ENCODE measurements at regions not wholly inside any gene's neighbourhood (a gene's known extent, or its start where the extent isn't known, plus 50 kb on each side); places are given as distances from the start of the nearest gene placed in this dataset.

DNA sequence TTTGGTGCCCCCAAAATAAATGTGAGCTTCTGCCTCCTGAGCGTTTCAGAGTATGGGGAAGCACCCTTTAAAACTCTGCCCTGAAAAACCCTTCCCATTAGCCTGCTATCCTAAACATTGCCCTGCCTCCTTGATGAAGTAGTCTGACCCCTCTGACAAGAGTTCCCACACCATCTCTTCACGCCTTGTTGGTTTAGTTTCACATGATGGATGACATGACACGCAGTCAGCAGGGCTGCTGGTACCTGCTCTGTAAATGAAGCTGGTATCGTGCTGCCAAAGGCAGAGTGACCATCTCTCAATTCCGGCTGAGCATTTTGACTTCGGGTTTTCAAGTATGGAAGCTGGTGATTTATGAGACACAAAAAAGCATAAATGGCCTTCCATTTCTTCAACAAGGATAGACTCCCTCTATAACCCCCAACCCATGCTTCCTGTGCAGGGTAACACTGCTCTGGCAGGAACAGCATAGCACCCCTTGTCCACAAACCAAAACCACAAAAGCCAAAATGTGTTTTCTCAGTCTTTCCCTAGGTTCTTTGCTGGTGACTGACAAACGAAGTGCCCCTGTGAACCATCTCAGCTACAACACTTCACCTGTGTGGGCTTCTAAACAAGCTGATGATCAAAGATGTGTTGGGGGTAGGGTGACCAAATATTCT lies 444.6 kb downstream of the NUF2 start:
- Histone ChIP-seq H3K36me3 (ENCODE audit: control insufficient read depth in 2 of 2, insufficient read depth in 2 of 2, low read length in 1 of 2) (no peaks in the 10 kb centered on the region), H3K27ac (ENCODE audit: low read depth in 1 of 2, low read length in 1 of 2) (no peak overlapping the region), H3K4me1 (ENCODE audit: control insufficient read depth in 2 of 2, insufficient read depth in 2 of 2, low read length in 2 of 2) (no peaks in the 10 kb centered on the region), H3K4me3 (ENCODE audit: low read length in 2 of 2) (no peak overlapping the region), H3K27me3 (ENCODE audit: control insufficient read depth in 2 of 2, insufficient read depth in 1 of 2, low read length in 1 of 2) (no peaks in the 10 kb centered on the region), H3K9me3 (ENCODE audit: control insufficient read depth in 2 of 2, insufficient read depth in 1 of 2, low read length in 1 of 2) (no peaks in the 10 kb centered on the region)
- DNase-seq (ENCODE audit: low read depth in 6 of 9, low spot score in 9 of 9), result no peak
- WGBS, result 20% methylated on average over 7 of the region's 7 CpGs

DNA sequence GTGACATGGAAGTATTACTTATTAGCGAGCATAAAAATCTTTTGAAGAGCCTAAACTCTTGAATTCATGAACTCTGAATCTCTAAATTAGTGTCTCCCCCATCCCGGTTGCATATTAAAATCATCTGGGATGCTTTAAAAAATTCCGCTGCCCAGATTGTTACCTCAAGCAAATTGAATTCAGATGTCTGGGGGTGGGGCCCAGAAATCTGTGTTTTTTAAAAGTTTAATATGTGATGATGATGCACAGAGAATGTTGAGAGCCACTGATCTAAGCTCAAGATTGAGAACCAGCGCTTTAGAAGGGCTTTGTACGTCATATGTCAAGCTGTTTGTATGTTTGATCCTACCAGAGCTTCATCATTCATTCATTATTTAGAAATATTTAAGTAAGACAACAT lies 446.8 kb downstream of the NUF2 start:
- no peak for DNase-seq (ENCODE audit: low read depth in 6 of 9, low spot score in 9 of 9)
- H3K4me1 ChIP-seq (ENCODE audit: control insufficient read depth in 2 of 2, insufficient read depth in 2 of 2, low read length in 2 of 2), result no peaks in the 10 kb centered on the region
- no peaks in the 10 kb centered on the region for H3K27me3 ChIP-seq (ENCODE audit: control insufficient read depth in 2 of 2, insufficient read depth in 1 of 2, low read length in 1 of 2)
- no peak overlapping the region for H3K27ac ChIP-seq (ENCODE audit: low read depth in 1 of 2, low read length in 1 of 2)
- H3K9me3 ChIP-seq (ENCODE audit: control insufficient read depth in 2 of 2, insufficient read depth in 1 of 2, low read length in 1 of 2), result no peaks in the 10 kb centered on the region
- 92% methylated on average over 5 of the region's 5 CpGs for WGBS
- H3K36me3 ChIP-seq (ENCODE audit: control insufficient read depth in 2 of 2, insufficient read depth in 2 of 2, low read length in 1 of 2), result no peaks in the 10 kb centered on the region
- no peak overlapping the region for H3K4me3 ChIP-seq (ENCODE audit: low read length in 2 of 2)

DNA sequence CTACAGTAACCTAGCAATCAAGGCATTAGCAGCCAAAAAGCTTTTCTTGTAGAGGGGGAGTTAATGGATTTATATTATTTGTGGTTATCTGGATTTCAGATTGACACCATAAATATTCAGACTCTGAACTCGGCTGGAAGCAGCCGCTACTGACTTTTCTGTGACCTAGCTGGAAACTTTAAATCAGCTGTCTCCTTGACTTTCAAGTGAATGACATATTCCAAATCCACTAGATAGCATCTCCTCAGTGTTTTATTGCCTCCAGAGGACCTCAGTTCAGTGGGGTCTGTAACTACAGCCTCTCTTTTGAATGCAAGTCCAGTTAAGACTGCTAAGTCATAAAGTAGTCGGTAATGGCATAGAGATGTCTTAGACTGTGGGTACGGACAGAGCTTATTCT lies 448.5 kb downstream of the NUF2 start:
- no peaks in the 10 kb centered on the region for H3K9me3 ChIP-seq (ENCODE audit: control insufficient read depth in 2 of 2, insufficient read depth in 1 of 2, low read length in 1 of 2)
- WGBS, result 88% methylated on average over 4 of the region's 4 CpGs
- no peak overlapping the region for H3K4me3 ChIP-seq (ENCODE audit: low read length in 2 of 2)
- no peaks in the 10 kb centered on the region for H3K36me3 ChIP-seq (ENCODE audit: control insufficient read depth in 2 of 2, insufficient read depth in 2 of 2, low read length in 1 of 2)
- H3K4me1 ChIP-seq (ENCODE audit: control insufficient read depth in 2 of 2, insufficient read depth in 2 of 2, low read length in 2 of 2), result no peaks in the 10 kb centered on the region
- DNase-seq (ENCODE audit: low read depth in 6 of 9, low spot score in 9 of 9), result no peak
- no peak overlapping the region for H3K27ac ChIP-seq (ENCODE audit: low read depth in 1 of 2, low read length in 1 of 2)
- H3K27me3 ChIP-seq (ENCODE audit: control insufficient read depth in 2 of 2, insufficient read depth in 1 of 2, low read length in 1 of 2), result no peaks in the 10 kb centered on the region

DNA sequence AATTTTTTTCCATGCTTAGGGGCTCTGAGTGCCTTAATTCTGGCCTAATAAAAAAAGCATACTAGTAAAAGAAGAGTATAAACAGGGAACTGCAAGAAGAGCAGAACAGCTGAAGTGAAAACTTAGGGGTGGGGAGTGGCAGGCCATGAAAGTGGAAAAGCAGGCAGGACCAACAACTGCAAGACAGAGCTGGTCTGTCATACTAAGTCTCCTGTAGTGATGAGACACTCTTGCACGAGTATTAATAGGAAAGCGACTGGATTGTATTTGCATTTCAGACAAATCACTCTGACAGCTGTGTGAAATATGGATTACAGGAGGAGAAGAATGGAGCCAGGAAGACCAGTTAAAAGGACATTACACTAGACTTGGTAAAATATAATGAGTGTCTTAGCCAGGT lies 449.9 kb downstream of the NUF2 start:
- no peaks in the 10 kb centered on the region for H3K27me3 ChIP-seq (ENCODE audit: control insufficient read depth in 2 of 2, insufficient read depth in 1 of 2, low read length in 1 of 2)

DNA sequence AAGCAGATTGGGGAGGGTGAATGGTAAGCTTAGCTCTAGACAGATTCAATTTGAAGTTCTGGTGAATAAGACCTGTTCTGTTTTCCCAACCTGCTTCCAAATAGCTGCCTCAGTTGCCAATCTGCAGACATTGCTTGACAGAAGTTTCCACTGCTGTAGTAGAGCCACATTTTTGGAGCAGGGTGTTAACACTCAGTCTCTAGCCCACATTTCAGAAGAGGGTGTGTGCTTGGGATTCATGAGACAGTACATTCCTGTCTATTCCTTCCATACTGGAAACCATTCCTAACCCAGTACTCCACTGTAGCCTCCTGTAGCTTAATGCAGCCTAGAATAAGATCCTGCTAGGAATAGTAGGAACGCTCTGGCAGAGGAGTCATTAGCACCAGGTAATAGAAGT lies 450.5 kb downstream of the NUF2 start:
- H3K27ac ChIP-seq (ENCODE audit: low read depth in 1 of 2, low read length in 1 of 2), result no peak overlapping the region
- no peaks in the 10 kb centered on the region for H3K4me1 ChIP-seq (ENCODE audit: control insufficient read depth in 2 of 2, insufficient read depth in 2 of 2, low read length in 2 of 2)
- H3K36me3 ChIP-seq (ENCODE audit: control insufficient read depth in 2 of 2, insufficient read depth in 2 of 2, low read length in 1 of 2), result no peaks in the 10 kb centered on the region
- no peaks in the 10 kb centered on the region for H3K9me3 ChIP-seq (ENCODE audit: control insufficient read depth in 2 of 2, insufficient read depth in 1 of 2, low read length in 1 of 2)
- no peak for DNase-seq (ENCODE audit: low read depth in 6 of 9, low spot score in 9 of 9)
- no peaks in the 10 kb centered on the region for H3K27me3 ChIP-seq (ENCODE audit: control insufficient read depth in 2 of 2, insufficient read depth in 1 of 2, low read length in 1 of 2)
- no peak overlapping the region for H3K4me3 ChIP-seq (ENCODE audit: low read length in 2 of 2)
- 93% methylated on average over 1 of the region's 1 CpG for WGBS

More for the DNA sequence above, 449.9 kb downstream of the NUF2 start:
- WGBS, result 91% methylated on average over 2 of the region's 2 CpGs
- no peaks in the 10 kb centered on the region for H3K9me3 ChIP-seq (ENCODE audit: control insufficient read depth in 2 of 2, insufficient read depth in 1 of 2, low read length in 1 of 2)
- no peaks in the 10 kb centered on the region for H3K36me3 ChIP-seq (ENCODE audit: control insufficient read depth in 2 of 2, insufficient read depth in 2 of 2, low read length in 1 of 2)
- H3K27ac ChIP-seq (ENCODE audit: low read depth in 1 of 2, low read length in 1 of 2), result no peak overlapping the region
- H3K4me3 ChIP-seq (ENCODE audit: low read length in 2 of 2), result no peak overlapping the region
- DNase-seq (ENCODE audit: low read depth in 6 of 9, low spot score in 9 of 9), result no peak
- H3K4me1 ChIP-seq (ENCODE audit: control insufficient read depth in 2 of 2, insufficient read depth in 2 of 2, low read length in 2 of 2), result no peaks in the 10 kb centered on the region

DNA sequence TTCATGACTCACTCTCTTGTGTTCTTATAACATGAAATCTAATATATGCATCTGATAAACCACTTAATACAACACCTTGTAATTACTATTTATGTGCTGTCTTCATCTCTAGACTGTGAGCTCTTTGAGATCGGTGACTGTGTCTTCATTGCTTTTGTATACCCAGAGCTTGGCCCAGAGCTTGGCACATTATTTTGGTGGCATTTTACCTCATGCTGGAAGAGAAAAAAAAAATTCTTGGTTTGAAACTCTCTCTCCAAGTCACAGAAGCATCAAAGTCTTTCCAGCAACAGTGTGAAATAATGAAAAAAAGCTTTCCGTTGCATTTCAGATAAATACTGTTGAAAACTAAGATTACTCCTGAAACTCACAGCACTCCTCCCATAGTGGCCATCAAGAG lies 451.6 kb downstream of the NUF2 start:
- H3K4me3 ChIP-seq (ENCODE audit: low read length in 2 of 2), result no peak overlapping the region
- 94% methylated on average over 2 of the region's 2 CpGs for WGBS

GRCh38 chr1:163774401-163774945 lies 452.7 kb downstream of the NUF2 start:
- Histone ChIP-seq H3K36me3 (ENCODE audit: control insufficient read depth in 2 of 2, insufficient read depth in 2 of 2, low read length in 1 of 2) (no peaks in the 10 kb centered on the region), H3K27ac (ENCODE audit: low read depth in 1 of 2, low read length in 1 of 2) (no peak overlapping the region), H3K27me3 (ENCODE audit: control insufficient read depth in 2 of 2, insufficient read depth in 1 of 2, low read length in 1 of 2) (no peaks in the 10 kb centered on the region), H3K4me1 (ENCODE audit: control insufficient read depth in 2 of 2, insufficient read depth in 2 of 2, low read length in 2 of 2) (no peaks in the 10 kb centered on the region), H3K9me3 (ENCODE audit: control insufficient read depth in 2 of 2, insufficient read depth in 1 of 2, low read length in 1 of 2) (no peaks in the 10 kb centered on the region), H3K4me3 (ENCODE audit: low read length in 2 of 2) (no peak overlapping the region)
- no peak for DNase-seq (ENCODE audit: low read depth in 6 of 9, low spot score in 9 of 9)
- 95% methylated on average over 9 of the region's 9 CpGs for WGBS

More for the DNA sequence above, 451.6 kb downstream of the NUF2 start:
- H3K36me3 ChIP-seq (ENCODE audit: control insufficient read depth in 2 of 2, insufficient read depth in 2 of 2, low read length in 1 of 2), result no peaks in the 10 kb centered on the region
- H3K27ac ChIP-seq (ENCODE audit: low read depth in 1 of 2, low read length in 1 of 2), result no peak overlapping the region
- no peaks in the 10 kb centered on the region for H3K27me3 ChIP-seq (ENCODE audit: control insufficient read depth in 2 of 2, insufficient read depth in 1 of 2, low read length in 1 of 2)
- H3K4me1 ChIP-seq (ENCODE audit: control insufficient read depth in 2 of 2, insufficient read depth in 2 of 2, low read length in 2 of 2), result no peaks in the 10 kb centered on the region
- no peaks in the 10 kb centered on the region for H3K9me3 ChIP-seq (ENCODE audit: control insufficient read depth in 2 of 2, insufficient read depth in 1 of 2, low read length in 1 of 2)
- DNase-seq (ENCODE audit: low read depth in 6 of 9, low spot score in 9 of 9), result no peak

DNA sequence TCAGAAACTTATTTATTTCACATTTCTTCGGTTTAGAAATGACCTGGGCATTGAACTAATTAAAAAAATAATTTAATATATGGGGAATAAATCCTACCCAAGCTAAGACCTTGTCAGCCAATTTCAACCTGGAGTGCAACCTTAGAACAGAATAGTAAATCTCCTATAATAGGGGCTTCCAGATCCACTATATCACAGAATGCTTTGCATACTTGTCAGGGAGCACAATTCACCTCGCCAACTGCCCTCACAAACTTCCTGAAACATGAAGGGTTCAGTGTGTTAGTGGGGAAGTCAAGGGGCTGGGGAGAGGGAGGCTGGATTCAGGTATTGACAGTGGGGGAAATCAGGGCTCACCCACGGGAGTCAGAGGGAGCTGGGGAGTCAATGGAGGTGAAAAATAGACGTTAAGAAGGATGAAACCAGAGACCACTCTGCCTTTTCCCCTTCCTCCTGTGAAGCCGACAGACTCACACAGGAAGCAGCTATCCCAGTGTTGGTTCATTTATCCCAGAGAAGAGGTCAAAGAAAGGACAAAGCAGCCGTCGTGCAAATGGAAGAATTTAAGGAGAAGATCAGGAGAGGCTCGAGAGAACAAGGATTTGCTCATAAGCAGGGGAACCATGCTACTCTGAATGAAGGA lies 453.3 kb downstream of the NUF2 start:
- H3K9me3 ChIP-seq (ENCODE audit: control insufficient read depth in 2 of 2, insufficient read depth in 1 of 2, low read length in 1 of 2), result no peaks in the 10 kb centered on the region
- no peaks in the 10 kb centered on the region for H3K4me1 ChIP-seq (ENCODE audit: control insufficient read depth in 2 of 2, insufficient read depth in 2 of 2, low read length in 2 of 2)
- 50% methylated on average over 8 of the region's 8 CpGs for WGBS
- DNase-seq (ENCODE audit: low read depth in 6 of 9, low spot score in 9 of 9), result no peak
- no peak overlapping the region for H3K27ac ChIP-seq (ENCODE audit: low read depth in 1 of 2, low read length in 1 of 2)
- H3K4me3 ChIP-seq (ENCODE audit: low read length in 2 of 2), result no peak overlapping the region
- H3K36me3 ChIP-seq (ENCODE audit: control insufficient read depth in 2 of 2, insufficient read depth in 2 of 2, low read length in 1 of 2), result no peaks in the 10 kb centered on the region
- H3K27me3 ChIP-seq (ENCODE audit: control insufficient read depth in 2 of 2, insufficient read depth in 1 of 2, low read length in 1 of 2), result no peaks in the 10 kb centered on the region

DNA sequence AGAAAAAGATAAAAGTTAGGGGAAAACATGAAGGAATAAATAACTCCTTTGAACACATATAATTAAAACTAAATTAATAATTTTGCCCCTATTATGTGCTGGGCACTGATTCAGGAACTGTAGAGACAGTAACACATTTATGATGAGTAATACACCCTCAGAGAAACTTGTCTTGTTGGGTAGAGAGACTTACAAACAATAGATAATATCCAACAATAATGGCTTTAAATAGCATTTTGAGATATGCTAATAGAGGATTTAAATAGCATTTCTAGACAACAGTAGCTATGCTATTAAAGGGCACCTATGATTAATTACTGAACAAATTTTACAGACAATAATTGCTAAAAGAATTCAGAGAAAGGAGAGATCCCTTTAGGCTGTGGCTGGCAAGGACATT lies 455.5 kb downstream of the NUF2 start:
- DNase-seq (ENCODE audit: low read depth in 6 of 9, low spot score in 9 of 9), result no peak
- H3K4me1 ChIP-seq (ENCODE audit: control insufficient read depth in 2 of 2, insufficient read depth in 2 of 2, low read length in 2 of 2), result no peaks in the 10 kb centered on the region
- H3K9me3 ChIP-seq (ENCODE audit: control insufficient read depth in 2 of 2, insufficient read depth in 1 of 2, low read length in 1 of 2), result no peaks in the 10 kb centered on the region
- no peaks in the 10 kb centered on the region for H3K36me3 ChIP-seq (ENCODE audit: control insufficient read depth in 2 of 2, insufficient read depth in 2 of 2, low read length in 1 of 2)
- H3K27ac ChIP-seq (ENCODE audit: low read depth in 1 of 2, low read length in 1 of 2), result no peak overlapping the region
- H3K4me3 ChIP-seq (ENCODE audit: low read length in 2 of 2), result no peak overlapping the region
- no peaks in the 10 kb centered on the region for H3K27me3 ChIP-seq (ENCODE audit: control insufficient read depth in 2 of 2, insufficient read depth in 1 of 2, low read length in 1 of 2)

Data from thymus (tissue), 11 donors.